Lower lobe of right lung (tissue), 2 donors: ENCODE measurements at regions not wholly inside any gene's neighbourhood (a gene's known extent, or its start where the extent isn't known, plus 50 kb on each side); places are given as distances from the start of the nearest gene placed in this dataset.

Source experiments
- ATAC-seq, 2 donors: fragments of 200-7000 bp; cut with Tn5 transposase; one replicate each; pipeline ENCODE4 v1.9.1; 2020 to 2022; ENCODE audit warnings: mild to moderate bottlenecking in 2 of 2, moderate library complexity in 2 of 2
- DNase-seq: peaks from one replicate; pipeline ENCODE4 v3.0.0-alpha.2; 2020
- H3K27ac ChIP-seq: fragments of 200-600 bp; one replicate; pipeline ENCODE4 v1.8.0; 2022
- H3K27me3 ChIP-seq: fragments of 200-600 bp; one replicate; pipeline ENCODE4 v1.8.0; 2022; ENCODE audit warnings: low read depth
- H3K36me3 ChIP-seq: fragments of 200-600 bp; one replicate; pipeline ENCODE4 v1.8.0; 2022; ENCODE audit warnings: mild to moderate bottlenecking
- H3K4me1 ChIP-seq: fragments of 200-600 bp; one replicate; pipeline ENCODE4 v1.8.0; 2022
- H3K4me3 ChIP-seq: fragments of 200-600 bp; one replicate; pipeline ENCODE4 v1.8.0; 2022; ENCODE audit warnings: mild to moderate bottlenecking
- H3K9me3 ChIP-seq: fragments of 200-600 bp; one replicate; pipeline ENCODE4 v1.8.0; 2022
- CTCF ChIP-seq: fragments of 200-600 bp; IDR thresholded peaks from one replicate; pipeline ENCODE4 v1.8.0; 2022; ENCODE audit warnings: antibody characterized with exemption, mild to moderate bottlenecking
- intact Hi-C: fragments of 100-400 bp; cut with DNase I; formaldehyde crosslinking; loops from one replicate; pipeline ENCODE4 v1.11.0; 2022
- donor health status: DM: no; HTN: yes; CAD: no; lungs with severe emphysema.

- DNase-seq, result no peak
- intact Hi-C loops, result no loop called here
Measured at GRCh38 chr10:78295242-78295641, 261.6 kb downstream of the RPS24 start.

GRCh38 chr10:78296785-78297184 is 263.1 kb downstream of the RPS24 start:
- DNase-seq (no peak), ATAC-seq (no peak)
- no peak overlapping the region for H3K4me3 ChIP-seq
- no peak overlapping the region for H3K27ac ChIP-seq
- intact Hi-C loops, result no loop called here
- no peaks in the 10 kb centered on the region for H3K9me3 ChIP-seq
- no peaks in the 10 kb centered on the region for H3K27me3 ChIP-seq
- no peak for TF ChIP-seq CTCF
- H3K36me3 ChIP-seq, result no peaks in the 10 kb centered on the region
- peaks cover 1% of the 10 kb centered on the region for H3K4me1 ChIP-seq

More at GRCh38 chr10:78295242-78295641, 261.6 kb downstream of the RPS24 start:
- H3K27ac ChIP-seq, result no peak overlapping the region
- ATAC-seq, result no peak
- H3K4me1 ChIP-seq, result no peaks in the 10 kb centered on the region
- no peaks in the 10 kb centered on the region for H3K9me3 ChIP-seq
- no peaks in the 10 kb centered on the region for H3K27me3 ChIP-seq
- no peak for TF ChIP-seq CTCF
- no peak overlapping the region for H3K4me3 ChIP-seq
- H3K36me3 ChIP-seq, result no peaks in the 10 kb centered on the region

- TF ChIP-seq CTCF, result no peak
- no peak overlapping the region for H3K27ac ChIP-seq
- no peaks in the 10 kb centered on the region for H3K27me3 ChIP-seq
- intact Hi-C loops, result no loop called here
- H3K4me3 ChIP-seq, result no peak overlapping the region
- no peaks in the 10 kb centered on the region for H3K36me3 ChIP-seq
- H3K4me1 ChIP-seq, result peaks cover 13% of the 10 kb centered on the region
- ATAC-seq, result no peak
- no peaks in the 10 kb centered on the region for H3K9me3 ChIP-seq
- no peak for DNase-seq
Measured at GRCh38 chr10:78297997-78298396, 264.3 kb downstream of the RPS24 start.

GRCh38 chr10:78298835-78299234 is 265.2 kb downstream of the RPS24 start:
- Histone ChIP-seq H3K27me3 (no peaks in the 10 kb centered on the region), H3K9me3 (no peaks in the 10 kb centered on the region), H3K27ac (no peak overlapping the region), H3K4me1 (peaks cover 17% of the 10 kb centered on the region), H3K36me3 (no peaks in the 10 kb centered on the region), H3K4me3 (no peak overlapping the region)
- no peak for TF ChIP-seq CTCF
- DNase-seq (no peak), ATAC-seq (no peak)
- intact Hi-C loops, result no loop called here

- intact Hi-C loops, result no loop called here
- Histone ChIP-seq H3K36me3 (no peaks in the 10 kb centered on the region), H3K9me3 (no peaks in the 10 kb centered on the region), H3K4me3 (no peak overlapping the region), H3K27ac (peak overlapping the region; percentile 62), H3K27me3 (no peaks in the 10 kb centered on the region), H3K4me1 (peaks cover 17% of the 10 kb centered on the region)
- DNase-seq (peak; percentile 66), ATAC-seq (no peak)
- TF ChIP-seq CTCF, result no peak
Measured at GRCh38 chr10:78299851-78300468, 266.3 kb downstream of the RPS24 start.
